ENCODE measurements at regions not wholly inside any gene's neighbourhood (a gene's known extent, or its start where the extent isn't known, plus 50 kb on each side); places are given as distances from the start of the nearest gene placed in this dataset.

GRCh38 chr4:129550281-129550785 is 454.4 kb downstream of the C4orf33 start:
- no peak for DNase-seq (ENCODE audit: low spot score)

GRCh38 chr4:129561280-129561679 is 465.3 kb downstream of the C4orf33 start:
- DNase-seq (ENCODE audit: low spot score): no peak

GRCh38 chr4:129561886-129562671 is 466.1 kb downstream of the C4orf33 start:
- no peak for DNase-seq (ENCODE audit: low spot score)

- no peak for DNase-seq (ENCODE audit: low spot score)
Observed at GRCh38 chr4:129565214-129565613, 469.3 kb downstream of the C4orf33 start.

GRCh38 chr4:129570326-129570725 is 474.4 kb downstream of the C4orf33 start:
- DNase-seq (ENCODE audit: low spot score): no peak

- DNase-seq (ENCODE audit: low spot score): no peak
Observed at GRCh38 chr4:129578336-129578735, 482.4 kb downstream of the C4orf33 start.

GRCh38 chr4:129581305-129581704 is 485.4 kb downstream of the C4orf33 start:
- DNase-seq (ENCODE audit: low spot score): no peak

GRCh38 chr4:129583868-129584267 is 487.9 kb downstream of the C4orf33 start:
- DNase-seq (ENCODE audit: low spot score): no peak

GRCh38 chr4:129598582-129598981 is 502.6 kb downstream of the C4orf33 start:
- DNase-seq (ENCODE audit: low spot score): no peak

- DNase-seq (ENCODE audit: low spot score): no peak
Observed at GRCh38 chr4:129600898-129601297, 504.9 kb downstream of the C4orf33 start.

- no peak for DNase-seq (ENCODE audit: low spot score)
Observed at GRCh38 chr4:129602447-129602846, 506.5 kb downstream of the C4orf33 start.

GRCh38 chr4:129603241-129603931 is 507.4 kb downstream of the C4orf33 start:
- DNase-seq (ENCODE audit: low spot score): no peak

- DNase-seq (ENCODE audit: low spot score): no peak
Observed at GRCh38 chr4:129604632-129605255, 508.8 kb downstream of the C4orf33 start.

- DNase-seq (ENCODE audit: low spot score): no peak
Observed at GRCh38 chr4:129614611-129615010, 518.7 kb downstream of the C4orf33 start.

GRCh38 chr4:129622566-129622965 is 526.6 kb downstream of the C4orf33 start:
- no peak for DNase-seq (ENCODE audit: low spot score)

GRCh38 chr4:129623233-129623875 is 527.4 kb downstream of the C4orf33 start:
- no peak for DNase-seq (ENCODE audit: low spot score)

GRCh38 chr4:129641179-129641578 is 545.2 kb downstream of the C4orf33 start:
- DNase-seq (ENCODE audit: low spot score): peak; percentile 63

GRCh38 chr4:129645461-129645860 is 549.5 kb downstream of the C4orf33 start:
- DNase-seq (ENCODE audit: low spot score): no peak

- no peak for DNase-seq (ENCODE audit: low spot score)
Observed at GRCh38 chr4:129668092-129668491, 572.1 kb downstream of the C4orf33 start.

- DNase-seq (ENCODE audit: low spot score): no peak
Observed at GRCh38 chr4:129672941-129673340, 577.0 kb downstream of the C4orf33 start.

- no peak for DNase-seq (ENCODE audit: low spot score)
Observed at GRCh38 chr4:129675036-129675435, 579.1 kb downstream of the C4orf33 start.

GRCh38 chr4:129676934-129677333 is 581.0 kb downstream of the C4orf33 start:
- no peak for DNase-seq (ENCODE audit: low spot score)
